ENCODE measurements at regions not wholly inside any gene's neighbourhood (a gene's known extent, or its start where the extent isn't known, plus 50 kb on each side); places are given as distances from the start of the nearest gene placed in this dataset.

DNA sequence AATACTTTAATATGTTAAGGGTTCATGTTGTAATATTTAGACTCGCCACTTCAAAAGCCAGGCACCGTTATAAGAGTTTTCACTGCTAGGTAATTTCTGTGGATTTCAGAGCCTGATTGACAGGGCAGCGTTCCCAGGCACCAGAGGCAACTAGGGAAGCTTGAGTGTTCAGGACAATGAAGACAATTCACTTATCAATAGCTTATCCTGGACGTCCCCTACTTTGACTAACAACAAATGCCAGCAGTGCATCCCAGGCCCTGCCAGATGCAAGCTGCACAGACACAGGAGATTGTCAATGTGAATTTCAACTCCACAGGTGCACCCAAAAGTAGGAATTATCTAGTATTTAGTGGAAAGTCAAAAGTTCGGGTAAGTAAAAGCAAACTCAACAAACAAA is 179.3 kb upstream of the GYPC start:
- DNase-seq (ENCODE audit: extremely low spot score, insufficient read length, low read depth) = no peak
- FAIRE-seq = no peak

DNA sequence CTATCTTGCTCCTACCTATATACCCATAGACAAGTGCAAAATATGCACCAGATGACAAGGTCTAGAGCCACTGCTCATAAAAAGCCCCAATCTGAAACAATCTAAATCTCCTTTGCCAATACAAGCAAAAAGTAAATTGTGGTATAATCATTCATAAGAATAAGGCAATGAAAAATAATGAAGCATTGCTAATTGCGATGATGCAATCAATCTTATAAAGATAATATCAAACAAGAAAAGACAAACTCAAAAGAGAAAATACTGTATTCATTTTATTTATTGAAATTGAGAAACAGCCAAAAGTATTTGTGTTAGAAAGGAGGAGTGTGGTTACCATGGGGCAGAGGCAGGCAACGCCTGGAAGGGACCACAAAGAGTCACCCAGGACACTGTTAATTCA is 175.9 kb upstream of the GYPC start:
- no peak for FAIRE-seq

DNA sequence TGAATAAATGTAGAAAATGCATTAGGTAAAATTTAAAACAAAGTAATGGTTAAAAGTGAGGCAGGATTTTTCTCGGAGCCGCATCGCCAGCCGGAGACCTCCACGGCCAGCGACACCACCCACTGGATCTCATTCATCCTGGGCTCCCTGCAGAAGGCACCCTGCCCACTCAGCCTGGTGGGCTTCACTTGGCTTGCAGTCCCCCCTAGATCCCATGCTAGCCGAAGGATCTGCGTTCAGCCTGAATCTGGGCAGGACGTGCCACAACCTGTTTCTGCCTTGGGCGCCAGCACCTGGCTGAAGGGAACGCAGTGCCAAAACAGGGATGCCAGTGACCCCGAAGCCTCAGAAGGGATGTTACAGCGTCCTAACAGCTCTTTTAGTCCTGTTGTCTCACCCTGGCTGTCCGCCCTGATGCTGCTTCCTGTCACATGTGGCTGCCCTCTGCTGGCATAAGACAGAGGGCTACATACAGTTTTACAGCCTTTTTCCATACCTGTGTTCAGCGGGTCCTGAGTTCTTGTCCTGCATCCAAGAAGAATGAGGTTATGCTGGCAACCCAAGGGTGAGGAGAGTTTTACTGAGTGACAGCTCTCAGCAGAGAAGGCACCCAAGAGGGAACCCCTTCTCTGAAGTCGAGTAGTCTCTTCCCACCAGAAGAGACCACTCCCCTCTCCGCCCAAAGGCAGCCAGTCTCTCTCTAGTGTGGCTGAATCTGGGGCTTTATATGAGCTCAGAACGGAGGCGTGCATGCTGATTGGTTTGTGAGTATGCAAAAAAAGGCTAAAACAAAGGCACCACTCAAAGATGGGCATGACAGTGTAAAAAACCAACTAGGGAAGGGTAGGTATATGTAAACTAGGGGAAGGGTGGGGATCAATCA is 173.1 kb upstream of the GYPC start:
- no peak for FAIRE-seq
- no peak for DNase-seq (ENCODE audit: extremely low spot score, insufficient read length, low read depth)

More for the DNA sequence above, 175.9 kb upstream of the GYPC start:
- no peak for DNase-seq (ENCODE audit: extremely low spot score, insufficient read length, low read depth)

DNA sequence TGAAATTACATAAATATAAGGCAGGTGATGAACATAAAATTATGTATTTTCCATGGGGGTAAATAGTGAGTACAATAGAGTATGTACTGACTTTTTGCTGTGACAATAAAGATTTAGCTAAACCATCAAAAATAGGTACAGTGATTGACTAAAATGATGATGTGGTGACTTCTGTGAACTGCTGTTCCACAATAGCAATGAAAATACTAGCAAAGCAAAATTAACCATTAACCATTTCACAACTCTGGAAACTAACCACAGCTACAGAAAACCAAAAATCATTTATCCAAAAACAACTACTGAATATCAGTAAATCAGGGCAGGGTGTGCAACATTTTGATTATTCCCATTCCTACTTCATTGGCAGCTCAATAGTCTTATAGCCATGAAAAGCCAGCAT is 161.4 kb upstream of the GYPC start:
- FAIRE-seq (peak; percentile 48), DNase-seq (ENCODE audit: extremely low spot score, insufficient read length, low read depth) (no peak)

DNA sequence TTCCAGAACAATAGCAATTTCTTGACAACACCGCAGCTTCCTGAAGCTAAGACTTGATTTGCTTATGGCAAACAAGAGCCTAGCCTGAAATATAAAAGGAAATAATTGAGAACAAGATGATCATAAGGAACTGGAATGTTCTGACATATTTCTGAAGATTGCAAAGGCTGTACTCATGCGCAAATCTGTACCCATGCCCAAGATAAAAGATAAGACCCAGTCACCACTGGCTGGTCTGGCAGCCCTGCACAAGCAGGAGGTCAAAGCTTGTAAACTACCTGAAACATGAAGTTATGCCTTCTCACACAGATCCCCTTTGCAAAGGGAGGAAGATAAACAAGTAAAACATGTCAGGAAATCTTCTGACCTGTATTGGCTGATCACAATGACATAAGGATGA is 160.8 kb upstream of the GYPC start:
- DNase-seq (ENCODE audit: extremely low spot score, insufficient read length, low read depth) (no peak), FAIRE-seq (no peak)

DNA sequence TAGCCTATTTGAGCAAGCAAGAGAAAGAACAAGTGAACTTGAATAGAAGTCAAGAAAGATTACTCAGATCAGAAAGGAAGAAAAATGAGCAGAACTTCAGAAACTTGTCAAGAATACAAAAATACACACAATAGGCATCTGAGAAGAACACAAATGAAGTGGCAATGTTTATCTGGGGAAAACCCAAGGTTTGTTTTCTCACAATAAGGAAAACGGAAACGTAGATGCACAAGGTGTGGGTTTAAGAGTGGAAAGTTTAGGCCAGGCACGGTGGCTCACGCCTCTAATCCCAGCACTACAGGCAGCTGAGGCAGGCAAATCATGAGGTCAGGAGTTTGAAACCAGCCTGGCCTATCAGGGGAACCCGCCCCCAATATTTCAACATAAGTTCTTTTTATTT is 159.5 kb upstream of the GYPC start:
- peak; percentile 9 for DNase-seq (ENCODE audit: extremely low spot score, insufficient read length, low read depth)

DNA sequence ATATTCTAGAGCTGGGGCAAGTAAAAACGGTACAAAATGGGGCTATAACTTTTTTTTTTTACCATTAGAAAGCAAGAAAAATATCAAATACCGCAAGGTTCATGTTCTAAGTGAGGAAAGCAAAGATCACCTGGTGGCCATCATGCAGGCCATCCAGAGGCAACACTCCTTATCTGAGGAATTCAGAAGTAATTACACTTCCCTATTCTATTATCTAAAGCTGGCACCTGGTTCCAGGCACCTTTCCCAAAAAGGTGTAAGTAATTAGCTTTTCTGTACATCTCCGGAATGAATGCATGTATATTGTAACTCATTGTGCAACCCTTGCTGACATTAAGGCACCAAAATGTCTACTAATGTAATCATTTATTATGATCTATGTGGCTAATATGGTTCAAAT is 152.5 kb upstream of the GYPC start:
- DNase-seq (ENCODE audit: extremely low spot score, insufficient read length, low read depth) (no peak), FAIRE-seq (no peak)

More for the DNA sequence above, 159.5 kb upstream of the GYPC start:
- FAIRE-seq = peak; percentile 91

DNA sequence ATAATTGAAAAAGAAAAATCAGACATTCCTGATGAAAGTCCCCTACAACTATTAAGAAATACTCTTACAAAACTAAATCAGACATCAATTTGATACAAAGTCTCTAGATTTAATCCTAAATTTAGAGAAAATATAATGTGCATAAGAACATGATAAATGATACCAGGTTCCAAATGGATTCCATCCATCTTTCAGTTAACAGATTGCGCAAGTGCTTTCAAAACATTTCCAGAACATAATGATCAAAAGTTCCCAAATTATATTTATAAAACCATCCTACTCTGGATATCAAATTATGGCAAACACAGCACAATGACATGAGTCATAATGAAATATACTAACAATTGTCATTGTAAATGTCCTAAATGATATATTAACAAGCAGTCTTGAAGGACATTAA is 151.0 kb upstream of the GYPC start:
- DNase-seq (ENCODE audit: extremely low spot score, insufficient read length, low read depth) = no peak
- FAIRE-seq = no peak

DNA sequence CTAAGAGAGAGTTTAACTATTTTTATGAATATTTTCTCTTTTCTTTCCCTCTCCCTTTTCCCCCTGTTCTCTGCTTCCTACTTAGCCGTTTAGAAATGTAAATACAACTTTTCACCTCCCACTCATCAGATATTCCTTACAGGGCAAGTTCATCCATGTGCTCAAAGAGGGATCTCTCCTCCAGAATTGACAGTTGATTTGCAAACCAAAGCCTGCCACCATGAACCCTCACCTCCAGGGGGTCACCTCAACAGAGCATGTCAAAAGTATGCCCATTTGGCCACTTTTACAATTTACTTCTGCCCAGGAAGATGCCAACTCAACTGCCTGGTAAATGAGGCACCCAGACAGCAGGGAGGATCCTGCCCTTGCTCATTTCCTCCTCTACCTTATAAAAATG is 149.2 kb upstream of the GYPC start:
- no peak for DNase-seq (ENCODE audit: extremely low spot score, insufficient read length, low read depth)

DNA sequence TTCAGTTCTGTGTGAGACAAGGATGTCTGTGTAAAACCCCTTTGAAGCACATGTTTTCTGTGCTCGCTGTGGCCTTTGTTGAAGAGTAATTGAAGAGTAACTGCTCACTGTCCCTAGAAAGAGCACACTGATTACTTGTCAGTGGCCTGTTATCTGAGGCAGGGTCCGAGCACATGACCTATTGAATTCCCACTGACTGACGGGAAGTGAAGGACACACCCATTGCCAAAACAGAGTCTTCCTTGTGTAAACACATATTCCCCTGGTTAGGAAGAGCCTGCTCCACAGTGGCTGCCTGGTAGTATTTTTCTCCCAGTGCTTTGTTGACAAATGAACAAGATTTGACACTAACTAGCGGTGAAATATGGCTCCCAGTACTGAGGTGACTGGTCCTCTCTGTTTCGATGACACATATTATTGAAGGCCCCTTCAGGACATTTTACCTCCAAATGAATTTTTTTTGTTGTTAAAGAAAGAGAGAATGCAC is 148.5 kb upstream of the GYPC start:
- no peak for DNase-seq (ENCODE audit: extremely low spot score, insufficient read length, low read depth)
- no peak for FAIRE-seq

More for the DNA sequence above, 149.2 kb upstream of the GYPC start:
- no peak for FAIRE-seq

DNA sequence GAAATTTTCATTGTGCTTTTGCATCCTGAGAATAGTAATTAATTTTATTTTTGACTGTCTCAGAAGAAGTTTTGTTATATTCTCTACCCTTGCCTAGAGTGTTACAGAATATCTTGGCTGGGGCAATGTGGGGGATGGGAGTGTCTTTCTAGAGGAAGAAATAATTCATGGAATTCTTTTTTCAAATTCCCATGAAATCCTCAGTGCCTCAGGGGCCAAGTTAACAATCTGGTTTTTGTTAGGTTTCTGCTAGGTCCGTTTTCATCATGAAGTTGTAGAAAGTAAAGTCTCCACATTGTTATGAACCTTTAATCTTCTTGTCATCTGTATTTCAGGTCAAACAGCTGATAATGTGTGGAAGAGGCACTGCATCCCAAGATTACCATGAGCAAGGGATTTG is 145.6 kb upstream of the GYPC start:
- no peak for FAIRE-seq
- DNase-seq (ENCODE audit: extremely low spot score, insufficient read length, low read depth) = no peak

DNA sequence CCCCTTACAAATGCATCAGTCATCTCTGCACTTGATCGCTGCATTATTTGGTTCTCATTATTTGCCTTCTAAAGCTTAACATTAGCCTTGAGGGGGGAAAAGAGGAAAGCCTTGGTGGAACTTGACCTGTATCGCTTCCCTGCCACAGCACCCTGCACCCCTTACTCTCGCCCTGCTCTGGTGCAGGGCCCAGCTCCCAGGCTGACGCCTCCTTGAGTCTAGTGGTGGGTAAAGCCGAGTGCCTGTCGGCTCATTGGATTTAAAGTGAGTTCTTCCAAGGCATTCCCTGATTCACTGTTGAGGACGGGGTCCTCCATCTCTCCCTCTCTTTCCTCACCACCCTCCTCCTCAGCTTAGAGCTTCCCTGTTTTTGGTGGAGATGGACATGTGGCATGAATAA is 145.0 kb upstream of the GYPC start:
- no peak for FAIRE-seq

DNA sequence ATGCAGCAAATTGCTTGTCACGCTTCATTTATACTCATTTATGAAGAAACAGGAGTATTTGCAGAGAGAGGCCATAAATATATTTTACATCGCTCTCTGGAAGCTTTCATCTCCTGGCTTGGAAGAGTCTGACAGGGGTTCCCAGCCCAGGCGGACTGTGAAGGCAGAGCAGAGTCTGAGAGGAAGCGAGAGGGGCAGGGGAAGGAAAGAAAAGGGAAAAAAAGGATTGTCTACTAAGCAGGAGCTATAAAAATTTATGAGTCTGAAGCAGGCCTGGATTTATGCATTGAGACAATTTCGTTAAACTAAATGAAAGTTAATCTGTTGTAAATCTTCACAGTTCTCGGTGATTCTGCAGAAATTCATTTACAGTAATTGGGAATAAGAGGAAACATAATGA is 143.9 kb upstream of the GYPC start:
- DNase-seq (ENCODE audit: extremely low spot score, insufficient read length, low read depth) (no peak), FAIRE-seq (no peak)

More for the DNA sequence above, 145.0 kb upstream of the GYPC start:
- no peak for DNase-seq (ENCODE audit: extremely low spot score, insufficient read length, low read depth)

DNA sequence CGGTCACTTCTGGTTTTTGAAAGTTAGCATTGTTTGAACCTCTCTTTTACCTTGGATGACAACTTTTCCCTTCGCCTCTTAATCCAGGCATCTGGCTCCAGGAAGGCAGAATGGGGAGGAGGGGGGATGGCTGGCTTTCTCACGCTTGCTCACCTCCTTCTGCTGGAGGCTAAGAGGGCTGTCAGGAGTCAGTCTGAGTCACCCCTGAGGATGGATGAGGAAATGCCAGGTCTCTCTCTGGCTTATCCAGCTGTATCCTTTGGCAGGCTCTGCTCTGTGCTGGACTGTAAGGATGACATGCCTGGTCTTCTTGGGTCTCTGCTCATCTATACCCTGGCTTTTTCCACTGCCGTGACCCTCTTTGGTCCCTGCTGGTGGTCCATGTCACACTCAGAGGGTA is 142.9 kb upstream of the GYPC start:
- FAIRE-seq (no peak), DNase-seq (ENCODE audit: extremely low spot score, insufficient read length, low read depth) (no peak)

DNA sequence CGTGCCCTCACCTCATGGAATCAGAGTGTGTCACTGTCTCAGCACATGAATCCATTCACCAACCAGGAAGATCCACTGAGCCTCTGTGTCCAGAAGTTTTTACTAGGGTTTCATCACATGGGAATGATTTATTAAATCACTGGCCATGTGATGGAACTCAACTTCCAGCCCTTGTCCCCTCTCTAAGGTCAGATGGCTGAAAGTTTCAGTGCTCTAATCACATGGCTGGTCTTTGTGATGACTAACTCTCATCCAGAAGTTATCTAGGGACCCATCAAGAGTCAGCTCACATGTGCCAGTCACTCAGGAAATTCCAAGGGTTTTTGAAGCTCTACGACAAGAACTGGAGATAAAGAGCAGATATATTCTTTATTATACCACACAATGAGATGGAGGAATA is 140.5 kb upstream of the GYPC start:
- DNase-seq (ENCODE audit: extremely low spot score, insufficient read length, low read depth) (no peak), FAIRE-seq (no peak)

DNA sequence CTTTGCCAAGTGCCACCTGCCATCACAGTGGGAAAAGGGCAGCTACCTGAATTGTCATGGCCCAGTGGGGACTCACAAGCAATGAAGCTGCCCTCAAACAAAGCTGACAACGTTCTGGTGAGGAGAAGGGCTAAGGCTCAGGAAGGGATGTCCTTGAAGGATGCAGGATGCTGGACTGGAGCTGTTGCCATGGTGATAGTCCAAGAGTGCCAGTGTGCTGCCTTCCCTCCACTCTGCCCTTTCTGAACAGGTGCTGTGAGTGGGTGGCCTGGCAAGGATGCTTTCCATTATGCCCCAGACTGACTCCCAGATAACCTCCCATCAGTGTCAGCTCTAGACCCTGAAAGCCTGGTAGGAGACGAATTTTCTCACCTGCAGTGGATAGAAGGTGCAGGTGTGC is 137.8 kb upstream of the GYPC start:
- DNase-seq (ENCODE audit: extremely low spot score, insufficient read length, low read depth) = no peak
- no peak for FAIRE-seq

DNA sequence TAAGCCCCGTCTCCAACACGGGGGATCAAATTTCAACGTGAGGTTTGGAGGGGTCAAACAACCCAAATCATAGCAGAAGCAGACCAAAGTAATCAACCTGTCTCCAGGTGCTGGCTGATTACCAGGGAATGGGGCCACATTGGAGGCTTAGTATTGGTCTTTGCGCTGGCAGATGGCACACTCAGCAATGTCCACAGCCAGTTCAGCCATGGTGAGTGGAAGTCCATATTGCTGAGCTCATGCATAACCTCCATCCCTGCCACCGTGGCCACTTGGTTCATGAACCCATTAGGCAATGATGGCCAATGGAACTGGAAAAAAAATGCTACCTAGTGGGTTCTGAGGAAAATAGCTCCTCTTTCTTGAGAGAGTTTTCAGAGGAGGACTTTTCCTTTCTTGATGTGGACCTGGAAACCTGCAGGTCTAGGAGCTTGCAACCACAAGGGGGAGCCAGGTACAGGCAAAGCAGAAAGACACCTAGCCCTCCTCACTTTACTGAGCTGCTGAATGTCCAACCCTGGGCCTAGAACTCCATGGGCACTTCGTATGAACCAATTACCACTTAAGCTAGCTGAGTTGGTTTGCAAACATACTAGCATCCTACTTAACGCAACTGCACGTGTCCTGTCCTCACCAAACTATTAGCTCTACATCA is 128.0 kb upstream of the GYPC start:
- DNase-seq (ENCODE audit: extremely low spot score, insufficient read length, low read depth) (peak; percentile 23), FAIRE-seq (peak; percentile 83)

DNA sequence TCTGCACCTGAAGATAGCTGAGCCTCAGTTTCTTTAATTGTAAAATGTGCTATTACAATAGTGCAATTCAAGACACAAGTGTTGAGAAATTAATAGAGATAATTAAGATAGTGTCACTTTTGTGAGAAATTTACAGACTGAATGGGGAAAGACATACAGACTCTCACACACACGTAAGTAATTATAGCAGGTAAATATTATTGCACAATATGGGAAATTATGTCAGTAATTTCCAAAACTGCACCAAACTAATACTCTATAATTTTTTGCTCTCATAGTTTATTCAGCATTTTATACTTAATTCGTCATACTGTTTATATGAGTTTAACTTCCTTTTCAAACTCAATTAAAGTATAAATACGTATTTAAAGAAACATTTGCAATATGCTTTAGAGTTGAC is 124.9 kb upstream of the GYPC start:
- FAIRE-seq = no peak
- no peak for DNase-seq (ENCODE audit: extremely low spot score, insufficient read length, low read depth)

DNA sequence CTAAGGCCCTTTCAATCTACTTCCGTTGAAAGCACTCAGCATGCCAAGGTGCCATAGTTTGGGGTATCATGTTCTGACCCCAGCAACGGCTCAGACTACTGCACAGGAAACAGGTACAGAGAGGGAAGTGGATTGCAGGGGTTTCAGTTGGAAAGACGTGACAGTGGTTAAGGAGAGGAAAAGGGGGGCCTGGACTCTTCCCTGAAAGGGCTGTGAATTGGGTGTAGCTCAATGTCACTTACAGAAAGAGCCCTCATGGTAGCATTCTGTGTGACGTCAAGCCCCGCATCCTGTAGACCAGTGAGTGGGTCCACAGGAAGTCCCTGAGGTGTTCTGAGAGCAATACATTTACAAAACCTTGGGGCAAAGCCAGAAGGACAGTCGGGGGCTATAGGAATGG is 121.5 kb upstream of the GYPC start:
- FAIRE-seq (no peak), DNase-seq (ENCODE audit: extremely low spot score, insufficient read length, low read depth) (no peak)

DNA sequence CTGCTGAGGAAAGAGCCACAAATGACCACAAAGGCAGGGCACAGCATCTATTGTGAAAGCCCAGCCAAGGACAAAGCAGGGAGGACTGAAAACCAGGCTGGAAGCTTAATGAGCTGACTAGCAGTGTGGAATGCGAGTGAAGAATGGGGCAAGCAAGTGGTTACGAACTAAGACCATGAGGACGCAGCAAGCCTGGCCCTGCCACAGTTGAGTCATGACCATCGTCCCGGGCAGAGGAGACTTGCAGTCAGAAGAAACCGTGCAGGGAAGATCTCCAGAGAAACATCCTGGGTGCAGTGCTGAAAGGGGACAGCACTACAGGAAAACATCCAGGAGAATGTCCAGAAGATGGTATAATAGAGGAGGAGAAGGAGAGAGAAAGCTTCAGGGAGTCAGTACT is 120.5 kb upstream of the GYPC start:
- FAIRE-seq (no peak), DNase-seq (ENCODE audit: extremely low spot score, insufficient read length, low read depth) (no peak)

DNA sequence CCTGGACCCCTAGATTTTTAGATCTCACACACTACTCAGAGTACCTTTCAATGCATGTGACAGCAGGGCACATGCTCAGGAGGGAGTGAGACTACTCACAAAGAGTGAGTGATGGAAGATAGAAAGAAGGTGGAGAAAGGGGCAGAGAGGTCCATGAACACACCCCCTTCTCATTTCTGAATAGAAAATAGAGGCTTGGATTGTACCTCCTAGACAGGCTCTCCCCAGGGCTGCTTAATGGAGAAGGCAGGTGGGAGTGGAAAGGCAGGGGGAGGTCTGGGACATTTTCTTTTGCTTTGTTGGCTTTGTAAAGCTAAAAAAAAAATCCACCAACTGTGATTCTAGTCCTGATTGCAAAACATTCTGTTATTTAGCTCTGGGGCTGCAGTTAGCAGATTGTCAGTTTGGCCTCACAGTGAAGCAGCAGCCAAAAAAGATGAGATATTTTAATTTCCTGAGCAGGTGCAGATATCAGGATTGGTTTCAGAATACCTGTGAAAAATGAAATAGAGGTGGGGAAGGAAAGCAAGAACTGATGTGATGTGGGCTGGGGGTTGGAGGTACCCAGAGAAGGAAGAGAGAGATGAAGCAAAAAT is 119.3 kb upstream of the GYPC start:
- no peak for FAIRE-seq
- no peak for DNase-seq (ENCODE audit: extremely low spot score, insufficient read length, low read depth)

Measured in GM18507 (cell line).